B cell (primary cell): ENCODE measurements at regions not wholly inside any gene's neighbourhood (a gene's known extent, or its start where the extent isn't known, plus 50 kb on each side); places are given as distances from the start of the nearest gene placed in this dataset.

Experiments
- ATAC-seq: fragments of 200-7000 bp; cut with Tn5 transposase; one replicate; pipeline ENCODE4 v1.10.0; 2021; ENCODE audit warnings: low read depth, mild to moderate bottlenecking, moderate number of reproducible peaks, moderate library complexity
- CTCF ChIA-PET: fragments of 350-600 bp; sonication (Branson Sonifier 250); formaldehyde crosslinking; loops from one replicate; lab custom pipeline; 2021; ENCODE audit warnings: antibody characterized with exemption, inconsistent platforms; lab: Charles Lee
- POLR2A ChIA-PET: fragments of 350-600 bp; sonication (Branson Sonifier 250); formaldehyde crosslinking; loops from one replicate; lab custom pipeline; 2021; ENCODE audit warnings: antibody characterized with exemption; lab: Charles Lee
- DNase-seq: peaks from one replicate; pipeline ENCODE4 v3.0.0; 2013
- H2AFZ ChIP-seq: 2 replicates; pipeline ENCODE4 v1.6.1; 2012; ENCODE audit warnings: mild to moderate bottlenecking, low read depth, low read length; ENCODE audit not compliant: insufficient read depth, poor library complexity, severe bottlenecking
- H3K27ac ChIP-seq, 2 donors: 1 replicate in 1 of 2; 2 replicates in 1 of 2; pipeline ENCODE4 v1.5.1; 2012 to 2013; ENCODE audit warnings: low read length in 2 of 2, mild to moderate bottlenecking in 2 of 2, moderate library complexity in 1 of 2
- H3K27me3 ChIP-seq, 4 experiments: fragments of 200-600 bp in 1 of 4; sonication (generic) in 1 of 4; replicated peaks in 1 of 4; 1 replicate in 2 of 4; 2 replicates in 2 of 4; pipeline versions ENCODE4 v1.6.1 to v1.7.0; 2013 to 2016; ENCODE audit warnings: low read length in 3 of 4, mild to moderate bottlenecking in 2 of 4, mixed read lengths in 1 of 4, moderate library complexity in 1 of 4; ENCODE audit not compliant: insufficient read depth in 4 of 4, control insufficient read depth in 3 of 4; ENCODE audit errors: control extremely low read depth in 1 of 4
- H3K36me3 ChIP-seq, 2 experiments: replicated peaks in 1 of 2; 1 replicate in 1 of 2; 2 replicates in 1 of 2; pipeline versions ENCODE4 v1.6.1 to v1.7.1; 2013; ENCODE audit warnings: low read length in 1 of 2; ENCODE audit not compliant: insufficient read depth in 2 of 2, control insufficient read depth in 1 of 2; ENCODE audit errors: control extremely low read depth in 1 of 2, extremely low read depth in 1 of 2
- H3K4me1 ChIP-seq, 2 donors: fragments of 200-600 bp in 1 of 2; sonication (generic) in 1 of 2; 1 replicate in 1 of 2; 2 replicates in 1 of 2; pipeline versions ENCODE4 v1.5.1 to v1.6.1; 2013 to 2017; ENCODE audit warnings: low read length in 2 of 2; ENCODE audit not compliant: control insufficient read depth in 2 of 2, insufficient read depth in 2 of 2
- H3K4me2 ChIP-seq: replicated peaks from 2 replicates; pipeline ENCODE3; 2012; ENCODE audit warnings: mild to moderate bottlenecking, low read depth, low read length; ENCODE audit not compliant: poor library complexity, severe bottlenecking
- H3K4me3 ChIP-seq, 5 experiments: fragments of 200-600 bp in 1 of 5; sonication (generic) in 1 of 5; 1 replicate in 3 of 5; 2 replicates in 2 of 5; pipeline versions ENCODE4 v1.5.1 to v1.7.0; 2011 to 2016; ENCODE audit warnings: low read length in 4 of 5, mild to moderate bottlenecking in 4 of 5, low read depth in 2 of 5, control low read depth in 1 of 5, moderate library complexity in 1 of 5; ENCODE audit not compliant: insufficient read depth in 1 of 5; ENCODE audit errors: control extremely low read depth in 1 of 5, extremely low read depth in 1 of 5
- H3K79me2 ChIP-seq: fragments of 200-600 bp; sonication (generic); one replicate; pipeline ENCODE4 v1.6.0; 2016; ENCODE audit warnings: low read length; ENCODE audit not compliant: control insufficient read depth, insufficient read depth
- H3K9ac ChIP-seq: fragments of 200-600 bp; sonication (generic); 2 replicates; pipeline ENCODE4 v1.6.1; 2017; ENCODE audit warnings: mild to moderate bottlenecking, low read length, moderate library complexity
- H3K9me3 ChIP-seq, 3 donors: one replicate each; pipeline versions ENCODE4 v1.6.1 to v1.7.1; 2013; ENCODE audit warnings: low read length in 2 of 3; ENCODE audit not compliant: control insufficient read depth in 2 of 3, insufficient read depth in 1 of 3; ENCODE audit errors: control extremely low read depth in 1 of 3
- H4K20me1 ChIP-seq: 2 replicates; pipeline ENCODE4 v1.6.0; 2012; ENCODE audit warnings: mild to moderate bottlenecking, low read length; ENCODE audit not compliant: insufficient read depth, control insufficient read depth, poor library complexity, severe bottlenecking
- H3K27ac Mint-ChIP-seq: one replicate; pipeline ENCODE4 v1.8.0; 2021; ENCODE audit warnings: mixed read lengths
- H3K27me3 Mint-ChIP-seq: one replicate; pipeline ENCODE4 v1.8.0; 2021; ENCODE audit warnings: mixed read lengths
- H3K4me1 Mint-ChIP-seq: one replicate; pipeline ENCODE4 v1.8.0; 2021; ENCODE audit warnings: mixed read lengths
- H3K4me3 Mint-ChIP-seq: one replicate; pipeline ENCODE4 v1.8.0; 2021; ENCODE audit warnings: mixed read lengths
- H3K9me3 Mint-ChIP-seq: one replicate; pipeline ENCODE4 v1.8.0; 2022; ENCODE audit warnings: mixed read lengths; ENCODE audit not compliant: insufficient read depth
- CTCF ChIP-seq: fragments of 200-600 bp; IDR thresholded peaks from one replicate; pipeline ENCODE4 v1.8.0; 2022; ENCODE audit warnings: antibody characterized with exemption, mild to moderate bottlenecking
- EZH2 ChIP-seq: IDR thresholded peaks from 2 replicates; pipeline ENCODE4 v1.6.1; 2012; ENCODE audit warnings: borderline replicate concordance, low read depth, mild to moderate bottlenecking, moderate library complexity, low read length; ENCODE audit not compliant: insufficient read depth, poor library complexity, severe bottlenecking
- WGBS: methylation state at CpG from one replicate; pipeline ENCODE4 v1.1.5; 2013; ENCODE audit warnings: missing lambda C conversion rate; ENCODE audit not compliant: insufficient coverage; 5-methylcytosine and 5-hydroxymethylcytosine counted together
- intact Hi-C: fragments of 100-400 bp; cut with micrococcal nuclease; formaldehyde crosslinking; loops from one replicate; pipeline ENCODE4 v1.10.0; 2022

- Histone ChIP-seq H3K9me3 (no peaks in the 10 kb centered on the region), H3K9ac (no peak overlapping the region), H3K4me3 (no peak overlapping the region), H2AFZ (no peak overlapping the region), H3K27me3 (no peaks in the 10 kb centered on the region), H3K27ac (no peak overlapping the region), H4K20me1 (no peaks in the 10 kb centered on the region), H3K4me1 (no peaks in the 10 kb centered on the region), H3K79me2 (no peaks in the 10 kb centered on the region), H3K4me2 (no peak overlapping the region), H3K36me3 (no peaks in the 10 kb centered on the region)
- no peak overlapping the region for H3K27ac Mint-ChIP-seq
- peaks cover 4% of the 10 kb centered on the region for H3K9me3 Mint-ChIP-seq
- no peak for ATAC-seq
- POLR2A ChIA-PET: no interaction called here
- H3K4me1 Mint-ChIP-seq: no peaks in the 10 kb centered on the region
- WGBS: no CpG with 5 or more reads among the region's 5 CpGs
- DNase-seq: no peak
- intact Hi-C loops: no loop called here
- TF ChIP-seq CTCF (no peak), EZH2 (no peak)
- no peaks in the 10 kb centered on the region for H3K27me3 Mint-ChIP-seq
- CTCF ChIA-PET: no interaction called here
- no peak overlapping the region for H3K4me3 Mint-ChIP-seq
Observed at GRCh38 chr2:51258301-51258700, 226.4 kb upstream of the NRXN1 start.

GRCh38 chr2:51256736-51257135 is 224.8 kb upstream of the NRXN1 start:
- intact Hi-C loops: no loop called here
- no peak overlapping the region for H2AFZ ChIP-seq
- H3K9ac ChIP-seq: no peak overlapping the region
- no peaks in the 10 kb centered on the region for H4K20me1 ChIP-seq
- no CpG with 5 or more reads among the region's 5 CpGs for WGBS
- no peak overlapping the region for H3K4me3 Mint-ChIP-seq
- peaks cover 4% of the 10 kb centered on the region for H3K9me3 Mint-ChIP-seq
- H3K4me3 ChIP-seq: no peak overlapping the region
- peaks cover 0 to 3% (median 0%) of the 10 kb centered on the region in 3 donors for H3K9me3 ChIP-seq
- no peaks in the 10 kb centered on the region for H3K27me3 ChIP-seq
- H3K27ac ChIP-seq: no peak overlapping the region
- no peaks in the 10 kb centered on the region for H3K4me1 ChIP-seq
- H3K4me2 ChIP-seq: no peak overlapping the region
- no peaks in the 10 kb centered on the region for H3K79me2 ChIP-seq
- ChIA-PET POLR2A (no interaction called here), CTCF (no interaction called here)
- H3K27ac Mint-ChIP-seq: no peak overlapping the region
- H3K4me1 Mint-ChIP-seq: no peaks in the 10 kb centered on the region
- DNase-seq (no peak), ATAC-seq (no peak)
- no peaks in the 10 kb centered on the region for H3K36me3 ChIP-seq
- no peaks in the 10 kb centered on the region for H3K27me3 Mint-ChIP-seq
- TF ChIP-seq CTCF: no peak
- TF ChIP-seq EZH2: no peak
